IgD-negative memory B cell (primary cell): ENCODE measurements at regions not wholly inside any gene's neighbourhood (a gene's known extent, or its start where the extent isn't known, plus 50 kb on each side); places are given as distances from the start of the nearest gene placed in this dataset.

ENCODE experiments used
- H3K27ac Mint-ChIP-seq, 3 donors: one replicate each; pipeline ENCODE4 v1.8.0; 2020 to 2022; ENCODE audit warnings: mild to moderate bottlenecking in 3 of 3, mixed read lengths in 3 of 3, moderate library complexity in 1 of 3
- H3K27me3 Mint-ChIP-seq: one replicate; pipeline ENCODE4 v1.8.0; 2021; ENCODE audit warnings: mixed read lengths
- H3K36me3 Mint-ChIP-seq: one replicate; pipeline ENCODE4 v1.8.0; 2020; ENCODE audit warnings: mild to moderate bottlenecking, mixed read lengths
- H3K4me1 Mint-ChIP-seq, 3 donors: one replicate each; pipeline ENCODE4 v1.8.0; 2020 to 2022; ENCODE audit warnings: mixed read lengths in 3 of 3, mild to moderate bottlenecking in 1 of 3
- H3K4me3 Mint-ChIP-seq, 4 donors: one replicate each; pipeline ENCODE4 v1.8.0; 2020 to 2022; ENCODE audit warnings: mild to moderate bottlenecking in 4 of 4, mixed read lengths in 4 of 4, moderate library complexity in 3 of 4
- H3K9me3 Mint-ChIP-seq, 3 donors: one replicate each; pipeline ENCODE4 v1.8.0; 2020 to 2021; ENCODE audit warnings: mixed read lengths in 3 of 3, mild to moderate bottlenecking in 1 of 3

- no peaks in the 10 kb centered on the region for H3K36me3 Mint-ChIP-seq
- no peak overlapping the region for H3K27ac Mint-ChIP-seq
- H3K4me1 Mint-ChIP-seq, result no peaks in the 10 kb centered on the region
Observed at GRCh38 chr12:97899956-97900355, 437.4 kb downstream of the RMST start.

GRCh38 chr12:97903356-97903755, 440.8 kb downstream of the RMST start:
- H3K27me3 Mint-ChIP-seq, result no peaks in the 10 kb centered on the region
- no peak overlapping the region for H3K27ac Mint-ChIP-seq
- no peak overlapping the region for H3K4me3 Mint-ChIP-seq
- no peaks in the 10 kb centered on the region for H3K36me3 Mint-ChIP-seq
- H3K9me3 Mint-ChIP-seq, result peaks cover 2 to 10% (median 3%) of the 10 kb centered on the region in 3 donors
- no peaks in the 10 kb centered on the region for H3K4me1 Mint-ChIP-seq

More at GRCh38 chr12:97899956-97900355, 437.4 kb downstream of the RMST start:
- H3K9me3 Mint-ChIP-seq, result peaks cover 3 to 10% (median 3%) of the 10 kb centered on the region in 3 donors
- no peak overlapping the region for H3K4me3 Mint-ChIP-seq
- no peaks in the 10 kb centered on the region for H3K27me3 Mint-ChIP-seq

GRCh38 chr12:97907504-97907903, 444.9 kb downstream of the RMST start:
- peaks cover 0 to 2% (median under 1%) of the 10 kb centered on the region in 3 donors for H3K9me3 Mint-ChIP-seq
- no peaks in the 10 kb centered on the region for H3K27me3 Mint-ChIP-seq
- no peak overlapping the region for H3K27ac Mint-ChIP-seq
- H3K4me1 Mint-ChIP-seq, result no peaks in the 10 kb centered on the region
- H3K36me3 Mint-ChIP-seq, result no peaks in the 10 kb centered on the region
- no peak overlapping the region for H3K4me3 Mint-ChIP-seq

GRCh38 chr12:97910559-97910958, 448.0 kb downstream of the RMST start:
- Mint-ChIP-seq H3K27ac (no peak overlapping the region), H3K36me3 (no peaks in the 10 kb centered on the region), H3K4me1 (no peaks in the 10 kb centered on the region), H3K9me3 (no peaks in the 10 kb centered on the region), H3K4me3 (no peak overlapping the region), H3K27me3 (no peaks in the 10 kb centered on the region)

GRCh38 chr12:97912943-97913342, 450.3 kb downstream of the RMST start:
- Mint-ChIP-seq H3K4me1 (no peaks in the 10 kb centered on the region), H3K27me3 (no peaks in the 10 kb centered on the region), H3K4me3 (no peak overlapping the region), H3K9me3 (peaks cover 0 to 8% (median 0%) of the 10 kb centered on the region in 3 donors), H3K27ac (no peak overlapping the region), H3K36me3 (no peaks in the 10 kb centered on the region)

GRCh38 chr12:97921979-97922722, 459.5 kb downstream of the RMST start:
- Mint-ChIP-seq H3K4me1 (no peaks in the 10 kb centered on the region), H3K4me3 (no peak overlapping the region), H3K27ac (no peak overlapping the region), H3K27me3 (no peaks in the 10 kb centered on the region), H3K9me3 (no peaks in the 10 kb centered on the region), H3K36me3 (no peaks in the 10 kb centered on the region)

- H3K4me1 Mint-ChIP-seq, result no peaks in the 10 kb centered on the region
- peaks cover 0 to 1% (median 0%) of the 10 kb centered on the region in 3 donors for H3K9me3 Mint-ChIP-seq
- H3K36me3 Mint-ChIP-seq, result no peaks in the 10 kb centered on the region
- H3K27ac Mint-ChIP-seq, result no peak overlapping the region
- H3K4me3 Mint-ChIP-seq, result no peak overlapping the region
- H3K27me3 Mint-ChIP-seq, result no peaks in the 10 kb centered on the region
Observed at GRCh38 chr12:97923546-97923945, 460.9 kb downstream of the RMST start.

- Mint-ChIP-seq H3K4me3 (no peak overlapping the region), H3K27ac (peak overlapping the region in 1 of 3 donors; percentile 40), H3K27me3 (no peaks in the 10 kb centered on the region), H3K36me3 (no peaks in the 10 kb centered on the region), H3K9me3 (peaks cover 0 to 1% (median 0%) of the 10 kb centered on the region in 3 donors), H3K4me1 (no peaks in the 10 kb centered on the region)
Observed at GRCh38 chr12:97924122-97924521, 461.5 kb downstream of the RMST start.

- H3K27me3 Mint-ChIP-seq, result no peaks in the 10 kb centered on the region
- no peak overlapping the region for H3K27ac Mint-ChIP-seq
- no peaks in the 10 kb centered on the region for H3K4me1 Mint-ChIP-seq
- H3K36me3 Mint-ChIP-seq, result peaks cover 2% of the 10 kb centered on the region
- peaks cover 0 to 1% (median 0%) of the 10 kb centered on the region in 3 donors for H3K9me3 Mint-ChIP-seq
- no peak overlapping the region for H3K4me3 Mint-ChIP-seq
Observed at GRCh38 chr12:97927977-97928376, 465.4 kb downstream of the RMST start.

- H3K4me3 Mint-ChIP-seq, result no peak overlapping the region
- H3K9me3 Mint-ChIP-seq, result peaks cover 0 to 6% (median 0%) of the 10 kb centered on the region in 3 donors
- H3K36me3 Mint-ChIP-seq, result no peaks in the 10 kb centered on the region
- H3K27ac Mint-ChIP-seq, result no peak overlapping the region
- no peaks in the 10 kb centered on the region for H3K4me1 Mint-ChIP-seq
- H3K27me3 Mint-ChIP-seq, result no peaks in the 10 kb centered on the region
Observed at GRCh38 chr12:97936165-97936564, 473.6 kb downstream of the RMST start.

- Mint-ChIP-seq H3K27ac (no peak overlapping the region), H3K36me3 (no peaks in the 10 kb centered on the region), H3K4me3 (no peak overlapping the region), H3K27me3 (no peaks in the 10 kb centered on the region), H3K4me1 (no peaks in the 10 kb centered on the region), H3K9me3 (peaks cover 0 to 6% (median 3%) of the 10 kb centered on the region in 3 donors)
Observed at GRCh38 chr12:97938031-97938430, 475.4 kb downstream of the RMST start.

GRCh38 chr12:97939156-97939555, 476.6 kb downstream of the RMST start:
- Mint-ChIP-seq H3K27me3 (no peaks in the 10 kb centered on the region), H3K4me3 (no peak overlapping the region), H3K27ac (no peak overlapping the region), H3K9me3 (peaks cover 0 to 6% (median 3%) of the 10 kb centered on the region in 3 donors), H3K4me1 (no peaks in the 10 kb centered on the region), H3K36me3 (no peaks in the 10 kb centered on the region)

- H3K4me3 Mint-ChIP-seq, result no peak overlapping the region
- H3K4me1 Mint-ChIP-seq, result no peaks in the 10 kb centered on the region
- peaks cover 0 to 6% (median 3%) of the 10 kb centered on the region in 3 donors for H3K9me3 Mint-ChIP-seq
- H3K27ac Mint-ChIP-seq, result no peak overlapping the region
- no peaks in the 10 kb centered on the region for H3K27me3 Mint-ChIP-seq
- no peaks in the 10 kb centered on the region for H3K36me3 Mint-ChIP-seq
Observed at GRCh38 chr12:97940105-97940504, 477.5 kb downstream of the RMST start.

- H3K27me3 Mint-ChIP-seq, result no peaks in the 10 kb centered on the region
- peaks cover 0 to 6% (median 3%) of the 10 kb centered on the region in 3 donors for H3K9me3 Mint-ChIP-seq
- H3K36me3 Mint-ChIP-seq, result no peaks in the 10 kb centered on the region
- H3K4me1 Mint-ChIP-seq, result no peaks in the 10 kb centered on the region
- H3K4me3 Mint-ChIP-seq, result no peak overlapping the region
- H3K27ac Mint-ChIP-seq, result no peak overlapping the region
Observed at GRCh38 chr12:97940629-97941028, 478.0 kb downstream of the RMST start.

- H3K4me3 Mint-ChIP-seq, result no peak overlapping the region
- no peak overlapping the region for H3K27ac Mint-ChIP-seq
- no peaks in the 10 kb centered on the region for H3K4me1 Mint-ChIP-seq
- H3K36me3 Mint-ChIP-seq, result peaks cover under 1% of the 10 kb centered on the region
- H3K27me3 Mint-ChIP-seq, result no peaks in the 10 kb centered on the region
- peaks cover 0 to 6% (median 3%) of the 10 kb centered on the region in 3 donors for H3K9me3 Mint-ChIP-seq
Observed at GRCh38 chr12:97941686-97942354, 479.2 kb downstream of the RMST start.

- Mint-ChIP-seq H3K4me1 (no peaks in the 10 kb centered on the region), H3K27ac (no peak overlapping the region), H3K4me3 (no peak overlapping the region), H3K36me3 (peaks cover 2% of the 10 kb centered on the region), H3K27me3 (no peaks in the 10 kb centered on the region), H3K9me3 (peaks cover 0 to 9% (median 4%) of the 10 kb centered on the region in 3 donors)
Observed at GRCh38 chr12:97943359-97943758, 480.8 kb downstream of the RMST start.
